PFSK-1 (cell line): ENCODE measurements at regions not wholly inside any gene's neighbourhood (a gene's known extent, or its start where the extent isn't known, plus 50 kb on each side); places are given as distances from the start of the nearest gene placed in this dataset.

Source experiments
- FOXP2 ChIP-seq: optimal IDR thresholded peaks from 2 replicates; pipeline ENCODE3; 2011; ENCODE audit warnings: borderline replicate concordance, control low read depth, inconsistent platforms; ENCODE audit not compliant: insufficient read depth; ENCODE audit errors: extremely low read length, extremely low read depth
- POLR2AphosphoS5 ChIP-seq: IDR thresholded peaks from 2 replicates; pipeline ENCODE4 v1.6.1; 2012; ENCODE audit warnings: low read depth, mild to moderate bottlenecking, control low read depth, low read length, moderate library complexity
- SIN3A ChIP-seq: IDR thresholded peaks from 2 replicates; pipeline ENCODE4 v1.6.1; 2012; ENCODE audit warnings: mild to moderate bottlenecking, low read length, moderate library complexity, borderline replicate concordance; ENCODE audit not compliant: insufficient read depth
- TAF1 ChIP-seq: IDR thresholded peaks from 2 replicates; pipeline ENCODE4 v1.6.1; 2012; ENCODE audit warnings: low read length, control low read depth, borderline replicate concordance; ENCODE audit not compliant: insufficient read depth
- TF ChIP-seq, protein P1 (sequence below), 2 experiments: IDR thresholded peaks; 2 replicates each; pipeline versions ENCODE4 v1.6.1 to v1.8.0; 2011 to 2012; ENCODE audit warnings: low read depth in 2 of 2, low read length in 2 of 2, control low read depth in 1 of 2, inconsistent platforms in 1 of 2, mild to moderate bottlenecking in 1 of 2, moderate library complexity in 1 of 2; ENCODE audit not compliant: insufficient read depth in 1 of 2

DNA sequence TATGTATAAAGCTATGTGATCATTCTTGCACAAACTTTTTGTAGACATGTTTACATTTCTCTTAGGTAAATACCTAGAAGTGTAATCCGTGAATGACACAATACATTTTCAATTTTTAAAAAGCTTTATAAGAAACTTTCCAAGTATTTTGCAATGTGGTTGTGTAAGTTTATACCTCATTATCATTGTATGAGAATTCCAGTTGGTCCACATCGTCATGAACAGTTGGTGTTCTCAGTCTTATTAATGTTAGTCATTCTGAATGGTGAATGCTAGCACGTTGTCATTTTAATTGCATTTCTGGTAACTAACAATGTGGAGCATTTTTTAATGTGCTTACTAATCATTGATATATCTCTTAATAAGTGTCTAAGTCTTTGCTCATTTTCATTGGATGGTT lies 116.5 kb upstream of the F13A1 start:
- TF ChIP-seq, protein P1, sequence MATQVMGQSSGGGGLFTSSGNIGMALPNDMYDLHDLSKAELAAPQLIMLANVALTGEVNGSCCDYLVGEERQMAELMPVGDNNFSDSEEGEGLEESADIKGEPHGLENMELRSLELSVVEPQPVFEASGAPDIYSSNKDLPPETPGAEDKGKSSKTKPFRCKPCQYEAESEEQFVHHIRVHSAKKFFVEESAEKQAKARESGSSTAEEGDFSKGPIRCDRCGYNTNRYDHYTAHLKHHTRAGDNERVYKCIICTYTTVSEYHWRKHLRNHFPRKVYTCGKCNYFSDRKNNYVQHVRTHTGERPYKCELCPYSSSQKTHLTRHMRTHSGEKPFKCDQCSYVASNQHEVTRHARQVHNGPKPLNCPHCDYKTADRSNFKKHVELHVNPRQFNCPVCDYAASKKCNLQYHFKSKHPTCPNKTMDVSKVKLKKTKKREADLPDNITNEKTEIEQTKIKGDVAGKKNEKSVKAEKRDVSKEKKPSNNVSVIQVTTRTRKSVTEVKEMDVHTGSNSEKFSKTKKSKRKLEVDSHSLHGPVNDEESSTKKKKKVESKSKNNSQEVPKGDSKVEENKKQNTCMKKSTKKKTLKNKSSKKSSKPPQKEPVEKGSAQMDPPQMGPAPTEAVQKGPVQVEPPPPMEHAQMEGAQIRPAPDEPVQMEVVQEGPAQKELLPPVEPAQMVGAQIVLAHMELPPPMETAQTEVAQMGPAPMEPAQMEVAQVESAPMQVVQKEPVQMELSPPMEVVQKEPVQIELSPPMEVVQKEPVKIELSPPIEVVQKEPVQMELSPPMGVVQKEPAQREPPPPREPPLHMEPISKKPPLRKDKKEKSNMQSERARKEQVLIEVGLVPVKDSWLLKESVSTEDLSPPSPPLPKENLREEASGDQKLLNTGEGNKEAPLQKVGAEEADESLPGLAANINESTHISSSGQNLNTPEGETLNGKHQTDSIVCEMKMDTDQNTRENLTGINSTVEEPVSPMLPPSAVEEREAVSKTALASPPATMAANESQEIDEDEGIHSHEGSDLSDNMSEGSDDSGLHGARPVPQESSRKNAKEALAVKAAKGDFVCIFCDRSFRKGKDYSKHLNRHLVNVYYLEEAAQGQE (IDR thresholded peaks at IDR 0.05; ENCODE audit: insufficient read depth in 1 of 2, low read depth in 2 of 2, low read length in 2 of 2) = no peak
- TF ChIP-seq FOXP2 (no peak), POLR2AphosphoS5 (no peak), SIN3A (no peak), TAF1 (no peak)

DNA sequence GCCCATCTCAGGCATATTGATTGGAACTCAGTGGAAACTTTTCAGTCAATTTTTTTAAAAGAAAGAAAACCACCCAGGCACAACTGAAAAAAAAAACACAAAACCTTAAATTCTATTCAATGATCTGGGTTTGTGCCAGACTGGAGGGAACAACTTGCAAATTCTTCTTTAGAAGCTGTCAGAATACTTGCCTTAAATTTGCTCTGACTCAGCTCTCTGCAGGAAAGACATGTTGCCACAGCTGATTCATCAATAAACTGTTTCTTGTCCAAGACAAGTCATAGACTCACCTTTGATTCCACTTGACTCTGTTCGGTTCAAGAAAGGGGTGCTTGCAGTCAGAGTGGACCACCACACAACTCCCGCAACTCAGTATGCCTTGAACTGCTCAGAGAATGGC lies 117.8 kb upstream of the F13A1 start:
- TF ChIP-seq, protein P1 (IDR thresholded peaks at IDR 0.05; ENCODE audit: insufficient read depth in 1 of 2, low read depth in 2 of 2, low read length in 2 of 2) = no peak
- TF ChIP-seq FOXP2 (no peak), SIN3A (no peak), POLR2AphosphoS5 (no peak)

DNA sequence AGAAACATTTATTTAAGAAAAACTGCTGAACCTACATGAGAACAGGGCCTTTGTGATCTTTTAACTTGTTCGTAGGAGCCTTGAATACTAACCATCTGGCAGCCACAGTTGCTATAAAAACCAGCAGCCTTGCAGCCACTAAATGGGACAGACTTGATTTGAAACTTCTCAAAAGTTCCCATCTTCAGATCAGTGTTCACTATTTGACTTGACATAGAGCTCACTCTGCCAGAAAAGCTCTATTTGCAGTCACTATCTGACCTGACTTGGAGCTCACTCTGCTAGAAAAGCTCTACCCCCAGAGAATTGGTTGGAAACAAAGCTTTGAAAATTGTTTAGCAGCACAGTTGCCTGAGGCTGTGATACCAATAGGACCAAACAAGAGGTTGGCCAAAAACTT lies 119.3 kb upstream of the F13A1 start:
- TF ChIP-seq FOXP2 = no peak
- TF ChIP-seq POLR2AphosphoS5 = no peak
- TF ChIP-seq, protein P1 (IDR thresholded peaks at IDR 0.05; ENCODE audit: insufficient read depth in 1 of 2, low read depth in 2 of 2, low read length in 2 of 2) = no peak
- TF ChIP-seq TAF1 = no peak
- TF ChIP-seq SIN3A = no peak

DNA sequence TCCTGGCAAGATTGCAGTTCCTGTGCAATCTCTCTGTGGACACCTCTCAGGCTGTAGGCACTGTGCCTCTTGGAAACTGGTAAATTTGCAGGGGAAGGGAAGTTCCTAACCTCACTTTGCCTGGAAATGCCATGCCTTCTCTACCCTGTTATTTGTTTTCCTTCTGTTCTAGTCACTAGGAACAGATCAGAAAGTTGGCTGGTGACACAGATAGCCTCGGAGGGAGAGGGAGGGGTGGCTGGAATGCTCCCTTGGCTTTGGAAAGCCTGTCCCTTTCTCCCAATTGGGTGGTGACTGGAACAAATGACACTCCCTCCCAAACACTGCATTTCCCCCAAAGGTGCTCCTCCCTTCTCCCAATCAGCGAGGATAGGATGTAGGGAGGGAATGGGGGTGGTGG lies 131.5 kb upstream of the F13A1 start:
- no peak for TF ChIP-seq FOXP2
- TF ChIP-seq POLR2AphosphoS5 = no peak
- TF ChIP-seq, protein P1 (IDR thresholded peaks at IDR 0.05; ENCODE audit: insufficient read depth in 1 of 2, low read depth in 2 of 2, low read length in 2 of 2) = no peak
- no peak for TF ChIP-seq TAF1
- TF ChIP-seq SIN3A = no peak

DNA sequence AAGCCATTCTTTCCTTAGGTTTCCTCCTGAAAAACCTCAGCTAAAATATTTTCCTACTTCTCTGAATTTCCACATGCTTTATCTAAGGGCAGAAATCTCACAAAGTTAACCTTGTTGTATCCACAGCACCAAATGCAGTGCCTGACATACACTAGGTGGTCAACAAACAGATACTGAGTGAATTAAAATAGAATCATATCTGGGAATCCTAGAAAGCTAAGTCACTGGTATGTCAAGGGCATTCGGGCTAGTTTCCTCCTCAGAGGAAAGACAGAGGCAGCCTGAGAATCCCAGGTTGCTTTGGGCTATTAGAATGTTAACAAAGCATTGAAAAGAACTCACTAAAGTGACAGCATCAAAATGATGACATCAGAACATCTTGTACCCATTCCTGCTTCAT lies 132.7 kb upstream of the F13A1 start:
- TF ChIP-seq SIN3A (no peak), TAF1 (no peak), POLR2AphosphoS5 (no peak), FOXP2 (no peak)
- TF ChIP-seq, protein P1 (IDR thresholded peaks at IDR 0.05; ENCODE audit: insufficient read depth in 1 of 2, low read depth in 2 of 2, low read length in 2 of 2) = no peak
